Adrenal gland (tissue), 5 donors: ENCODE measurements at regions not wholly inside any gene's neighbourhood (a gene's known extent, or its start where the extent isn't known, plus 50 kb on each side); places are given as distances from the start of the nearest gene placed in this dataset.

Source experiments
- POLR2A ChIP-seq, 2 donors: fragments of 450-650 bp; IDR thresholded peaks; one replicate each; pipeline ENCODE4 v1.6.1; 2017; ENCODE audit warnings: antibody characterized with exemption in 2 of 2, mild to moderate bottlenecking in 2 of 2, moderate library complexity in 1 of 2
- TF ChIP-seq, protein P1 (sequence below), 6 experiments: fragments of 450-650 bp in 4 of 6; fragments of 200-600 bp in 2 of 6; sonication (generic) in 1 of 6; IDR thresholded peaks; 1 replicate in 5 of 6; 2 replicates in 1 of 6; pipeline versions ENCODE4 v1.5.1 to v1.8.0; 2016 to 2021; ENCODE audit warnings: antibody characterized with exemption in 6 of 6, mild to moderate bottlenecking in 2 of 6, moderate library complexity in 1 of 6
- donor health status: DM: no; HTN: no; CAD: no.

- TF ChIP-seq, protein P1, sequence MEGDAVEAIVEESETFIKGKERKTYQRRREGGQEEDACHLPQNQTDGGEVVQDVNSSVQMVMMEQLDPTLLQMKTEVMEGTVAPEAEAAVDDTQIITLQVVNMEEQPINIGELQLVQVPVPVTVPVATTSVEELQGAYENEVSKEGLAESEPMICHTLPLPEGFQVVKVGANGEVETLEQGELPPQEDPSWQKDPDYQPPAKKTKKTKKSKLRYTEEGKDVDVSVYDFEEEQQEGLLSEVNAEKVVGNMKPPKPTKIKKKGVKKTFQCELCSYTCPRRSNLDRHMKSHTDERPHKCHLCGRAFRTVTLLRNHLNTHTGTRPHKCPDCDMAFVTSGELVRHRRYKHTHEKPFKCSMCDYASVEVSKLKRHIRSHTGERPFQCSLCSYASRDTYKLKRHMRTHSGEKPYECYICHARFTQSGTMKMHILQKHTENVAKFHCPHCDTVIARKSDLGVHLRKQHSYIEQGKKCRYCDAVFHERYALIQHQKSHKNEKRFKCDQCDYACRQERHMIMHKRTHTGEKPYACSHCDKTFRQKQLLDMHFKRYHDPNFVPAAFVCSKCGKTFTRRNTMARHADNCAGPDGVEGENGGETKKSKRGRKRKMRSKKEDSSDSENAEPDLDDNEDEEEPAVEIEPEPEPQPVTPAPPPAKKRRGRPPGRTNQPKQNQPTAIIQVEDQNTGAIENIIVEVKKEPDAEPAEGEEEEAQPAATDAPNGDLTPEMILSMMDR (IDR thresholded peaks at IDR 0.05): no peak
- TF ChIP-seq POLR2A (IDR thresholded peaks at IDR 0.05): no peak
Measured at GRCh38 chr12:45615268-45615667, 114.2 kb upstream of the ARID2 start.
